ENCODE measurements at regions not wholly inside any gene's neighbourhood (a gene's known extent, or its start where the extent isn't known, plus 50 kb on each side); places are given as distances from the start of the nearest gene placed in this dataset.

- no peak for DNase-seq
These were observed 51.5 kb downstream of the IRAG1 start for GRCh38 chr11:10641912-10642697.

- no peak for DNase-seq
These were observed 52.2 kb downstream of the IRAG1 start for GRCh38 chr11:10641177-10641911.

DNA sequence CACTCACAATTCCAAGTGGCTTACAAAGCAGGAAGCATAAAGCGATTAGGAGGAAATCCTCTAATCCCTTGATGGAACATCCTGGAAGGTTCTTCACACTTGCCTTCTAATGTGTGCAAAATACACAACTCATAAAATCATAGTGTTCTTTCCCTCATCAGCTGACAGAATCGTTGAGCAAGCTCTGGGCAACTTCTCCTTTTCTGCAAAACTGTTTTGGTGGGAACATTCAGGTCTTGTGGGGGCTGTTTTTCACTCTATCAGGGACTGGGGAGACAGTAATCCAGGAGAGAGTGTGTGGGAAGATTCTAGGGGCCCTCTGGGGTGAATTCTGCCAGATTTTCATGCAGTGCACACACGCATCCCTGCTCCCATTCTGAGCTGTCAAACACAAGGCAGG lies 53.2 kb downstream of the IRAG1 start:
- no peak for DNase-seq

GRCh38 chr11:10639350-10639749 lies 54.2 kb downstream of the IRAG1 start:
- no peak for DNase-seq

DNA sequence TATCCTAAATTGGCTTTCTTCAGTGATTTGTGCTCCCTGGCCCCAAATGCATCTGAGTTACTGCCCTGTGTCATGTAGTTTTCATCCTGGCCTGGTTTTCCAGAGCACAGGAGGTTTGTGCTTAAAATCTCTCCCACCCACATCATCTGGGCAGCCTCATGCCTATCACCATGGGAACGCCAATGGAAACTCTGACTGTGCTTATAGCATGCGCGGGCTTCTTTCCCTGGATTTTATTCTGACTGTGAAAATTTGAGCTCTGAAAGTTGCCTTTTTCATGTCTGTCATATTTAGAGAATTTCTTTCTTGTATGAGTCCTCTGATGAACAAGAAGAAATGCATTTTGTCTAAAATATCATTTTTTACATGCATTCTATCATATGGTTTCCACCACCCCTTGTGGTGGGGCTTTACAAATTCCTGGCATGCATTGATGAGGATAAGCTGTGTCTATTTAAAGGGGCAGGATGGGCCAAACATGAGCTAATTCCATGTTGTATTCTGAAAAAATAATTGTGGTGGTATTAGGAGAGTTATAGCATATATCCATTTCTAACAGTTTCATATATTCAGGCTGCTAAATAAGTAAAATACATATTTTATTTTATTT lies 55.1 kb downstream of the IRAG1 start:
- DNase-seq, result no peak

GRCh38 chr11:10637731-10638151 lies 55.8 kb downstream of the IRAG1 start:
- DNase-seq, result no peak

GRCh38 chr11:10634407-10634806 lies 59.1 kb downstream of the IRAG1 start:
- no peak for DNase-seq

DNA sequence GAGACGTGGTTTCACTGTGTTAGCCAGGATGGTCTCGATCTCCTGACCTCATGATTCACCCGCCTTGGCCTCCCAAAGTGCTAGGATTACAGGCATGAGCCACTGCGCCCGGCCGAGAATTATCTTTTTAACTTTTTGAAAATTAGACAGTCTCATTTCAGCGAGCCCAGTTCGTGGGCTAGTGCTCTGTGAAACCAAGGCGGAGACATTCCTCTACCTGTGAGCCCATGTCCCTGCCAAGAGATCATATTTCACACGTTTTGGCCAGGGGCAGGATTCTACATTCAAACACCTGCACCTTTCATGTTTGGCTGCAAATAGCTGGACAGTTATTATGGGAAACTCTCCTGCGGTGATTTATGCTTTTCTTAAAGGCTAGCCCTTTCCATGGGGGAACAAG lies 60.3 kb downstream of the IRAG1 start:
- DNase-seq, result no peak

GRCh38 chr11:10632483-10632882 lies 61.1 kb downstream of the IRAG1 start:
- no peak for DNase-seq

GRCh38 chr11:10631761-10632160 lies 61.8 kb downstream of the IRAG1 start:
- no peak for DNase-seq

- no peak for DNase-seq
These were observed 61.0 kb upstream of the LYVE1 start for GRCh38 chr11:10629411-10630002.

DNA sequence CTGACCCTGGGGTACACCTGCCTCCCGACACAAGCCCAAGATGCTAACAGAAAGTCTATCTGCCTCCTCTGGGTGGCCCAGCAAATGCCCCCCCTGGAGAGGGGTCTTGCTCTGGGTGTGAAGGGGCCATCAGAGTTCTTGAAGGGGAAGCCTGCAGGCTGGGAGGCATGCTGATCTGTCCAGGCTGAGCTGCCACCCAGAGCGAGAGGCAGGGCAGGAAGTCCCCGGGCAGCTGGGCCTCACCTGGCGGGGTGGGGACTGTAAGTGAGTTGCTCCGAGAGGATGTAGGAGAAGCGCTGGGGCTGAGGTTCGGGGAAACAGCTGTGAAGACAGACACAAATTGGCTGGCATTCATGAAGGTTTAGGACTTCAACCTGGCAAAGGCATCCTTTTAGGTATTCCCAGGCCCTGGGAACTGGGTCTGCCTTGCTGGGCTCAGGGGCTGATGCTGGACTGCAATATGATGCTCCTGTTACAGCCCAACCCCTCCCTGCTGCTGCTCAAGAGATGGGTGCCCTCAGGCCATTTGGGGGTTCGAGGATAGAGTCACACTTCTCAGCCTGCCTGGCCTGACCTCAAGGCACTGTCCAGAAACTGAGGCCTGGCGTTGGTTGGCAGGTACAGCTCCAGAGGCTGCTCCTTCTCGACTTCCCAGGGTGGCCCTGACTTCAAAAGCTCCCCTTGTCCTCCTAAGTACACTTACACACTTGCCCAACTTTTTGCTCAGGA lies 60.2 kb upstream of the LYVE1 start:
- DNase-seq, result peak in 1 of 2 donors; percentile 14

DNA sequence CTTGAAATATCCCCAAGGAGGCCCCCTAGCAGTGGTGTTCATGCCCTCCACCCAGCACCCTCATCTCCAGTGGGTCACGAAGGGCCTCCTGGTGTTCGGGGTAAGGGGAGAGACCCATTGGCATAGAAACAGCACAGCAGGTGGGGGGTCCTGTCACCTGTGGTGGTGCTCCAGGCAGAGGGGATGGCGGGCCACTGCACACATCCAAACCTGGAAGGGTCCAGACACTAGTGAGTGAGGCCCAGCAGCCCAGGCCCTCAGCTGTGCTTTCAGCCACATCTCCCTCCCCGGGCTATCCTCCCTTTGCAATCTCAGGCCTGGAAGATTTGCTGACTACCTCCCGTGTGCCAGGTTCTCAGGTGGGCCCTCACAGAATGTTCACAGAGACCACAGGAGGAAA lies 59.4 kb upstream of the LYVE1 start:
- no peak for DNase-seq

- DNase-seq, result no peak
These were observed 58.8 kb upstream of the LYVE1 start for GRCh38 chr11:10627291-10627690.

DNA sequence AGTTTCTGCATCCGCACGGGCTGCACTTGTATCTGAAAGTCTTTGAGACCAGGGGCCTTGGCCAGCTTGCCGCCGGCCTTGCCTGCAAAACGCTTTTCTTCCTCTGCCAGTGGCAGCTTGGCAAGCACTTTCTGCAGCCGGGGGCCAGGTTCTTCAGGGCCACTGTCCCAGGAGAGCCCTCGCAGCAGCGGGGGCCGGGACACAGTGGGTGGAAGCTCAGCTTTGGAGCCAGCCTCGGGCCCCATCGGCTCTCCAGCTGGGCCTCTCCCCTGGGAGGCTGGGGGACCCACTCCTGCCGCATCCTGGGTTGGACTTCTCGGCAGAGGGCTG lies 57.5 kb upstream of the LYVE1 start:
- DNase-seq, result no peak

- no peak for DNase-seq
These were observed 57.0 kb upstream of the LYVE1 start for GRCh38 chr11:10625281-10625981.

DNA sequence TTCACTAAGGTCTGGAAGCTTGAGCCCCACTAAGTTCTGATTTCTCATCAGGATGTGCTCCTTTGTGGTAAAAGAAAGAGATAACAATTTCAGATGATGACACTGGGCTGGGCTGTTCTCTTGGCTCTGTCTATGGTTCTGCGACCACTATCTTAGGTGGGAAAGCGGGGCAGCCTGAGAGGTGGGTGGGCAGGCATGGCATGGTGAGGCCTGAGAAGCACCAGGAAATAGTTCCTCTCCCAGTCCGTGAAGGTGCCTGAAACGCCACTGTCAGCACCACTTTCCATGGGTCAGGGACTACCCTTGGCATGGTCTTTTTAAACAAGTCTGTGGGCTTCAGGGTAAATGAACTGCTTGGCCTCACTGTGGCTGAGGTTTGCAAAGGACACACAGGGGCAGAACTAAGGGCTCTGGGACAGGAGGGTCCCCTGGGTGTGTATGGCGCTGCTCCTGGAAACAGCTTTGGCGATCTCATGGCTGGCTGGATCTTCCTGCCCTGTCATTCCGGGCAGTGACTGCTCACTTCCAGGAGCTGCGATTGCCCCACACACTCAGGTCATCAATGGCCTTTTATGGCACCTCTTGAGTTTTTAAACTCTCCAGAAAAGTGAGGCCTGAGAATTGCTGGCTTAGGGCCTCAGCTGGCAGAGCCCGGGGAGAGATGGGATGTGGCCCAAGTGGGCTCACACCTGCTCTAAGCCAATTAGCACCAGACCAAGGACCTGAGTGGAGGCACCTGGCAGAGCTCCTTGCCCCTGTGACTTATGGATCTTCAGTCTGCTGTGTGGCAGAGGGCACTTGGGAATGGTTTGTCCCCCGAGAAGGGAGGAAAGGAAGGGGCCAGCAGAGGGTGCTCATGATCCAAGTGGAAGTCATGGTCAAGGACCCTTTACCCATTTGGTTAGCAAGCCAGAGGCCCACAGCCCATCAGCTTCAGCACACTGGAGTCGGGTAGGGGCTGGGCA lies 55.6 kb upstream of the LYVE1 start:
- no peak for DNase-seq

DNA sequence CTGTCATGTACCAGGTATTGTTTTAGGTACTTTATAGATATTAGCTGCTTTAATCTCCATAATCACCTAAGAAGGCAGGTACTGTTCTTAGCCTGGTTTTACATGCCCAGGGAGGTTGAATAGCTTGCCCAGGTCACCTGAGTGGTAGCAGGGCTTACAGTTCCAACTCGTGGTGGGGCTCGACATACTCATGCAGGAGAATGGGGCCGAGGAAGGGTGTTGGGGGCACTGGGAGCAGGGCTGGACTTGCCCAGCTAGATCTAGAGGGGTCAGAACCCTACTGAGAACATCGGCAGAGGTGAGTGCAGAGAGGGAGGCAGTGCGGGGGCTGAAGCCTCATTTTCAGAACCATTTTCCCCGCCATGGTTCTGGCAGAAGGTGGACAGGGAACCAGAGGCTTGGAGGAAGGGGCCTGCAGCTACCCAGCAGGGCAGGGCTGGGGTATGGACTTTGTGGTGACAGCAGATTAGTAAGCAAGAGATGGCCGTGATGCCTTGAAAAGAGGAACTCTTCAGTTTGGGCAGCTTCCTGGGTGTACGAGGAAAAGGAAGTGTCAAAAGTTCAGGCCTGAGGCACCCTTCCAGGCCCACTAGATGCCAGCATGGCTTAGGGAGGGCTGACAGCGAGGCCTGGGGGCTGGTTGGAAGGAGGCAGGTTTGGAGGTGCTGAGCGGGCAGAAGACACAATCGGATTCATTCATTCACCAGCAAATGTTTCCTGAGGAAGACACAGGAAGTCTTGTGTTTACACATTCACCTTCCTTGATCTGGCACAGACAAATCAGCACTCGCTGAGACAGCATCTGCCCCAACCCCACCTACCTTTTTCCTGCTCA lies 54.7 kb upstream of the LYVE1 start:
- DNase-seq, result no peak

GRCh38 chr11:10622108-10622507 lies 53.6 kb upstream of the LYVE1 start:
- no peak for DNase-seq

DNA sequence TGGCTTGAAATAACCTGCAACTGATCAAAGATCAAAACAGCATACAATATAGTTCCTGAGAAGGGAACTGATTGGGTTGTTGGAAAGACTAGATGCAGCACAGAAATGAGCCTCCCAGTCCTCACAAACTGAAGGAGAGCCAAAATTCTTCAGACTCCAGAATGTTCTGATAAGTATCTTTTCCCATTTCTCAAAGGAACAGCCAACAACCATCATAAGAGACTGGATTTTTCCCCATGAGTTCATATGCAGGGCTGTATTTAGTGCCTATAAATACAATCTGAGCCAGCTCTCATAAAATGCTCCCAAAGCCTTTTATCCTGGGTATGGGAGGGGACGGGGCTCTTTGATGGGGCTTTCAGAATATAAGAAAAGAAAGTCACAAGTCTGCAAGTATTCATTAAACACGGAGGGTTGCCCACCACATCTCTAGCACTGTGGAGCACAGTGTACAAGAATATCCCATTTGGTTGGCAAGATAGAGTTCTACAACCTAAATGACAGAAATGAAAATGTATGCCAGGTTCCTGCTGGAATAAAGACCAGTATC lies 50.7 kb upstream of the LYVE1 start:
- DNase-seq, result no peak
